ENCODE measurements at regions not wholly inside any gene's neighbourhood (a gene's known extent, or its start where the extent isn't known, plus 50 kb on each side); places are given as distances from the start of the nearest gene placed in this dataset.

GRCh38 chrX:45630078-45630477 is 429.4 kb upstream of the DIPK2B start:
- TF ChIP-seq MYC (IDR thresholded peaks at IDR 0.05; ENCODE audit: low read depth, low read length) (no peak), GATA2 (IDR thresholded peaks at IDR 0.05; ENCODE audit: insufficient read depth, insufficient read length, low read depth, low read length) (no peak), JUN (IDR thresholded peaks at IDR 0.05; ENCODE audit: borderline replicate concordance, insufficient read depth, insufficient read length, low read depth) (no peak), POLR2A (IDR thresholded peaks at IDR 0.05; ENCODE audit: low read depth, low read length) (no peak), POLR2AphosphoS5 (IDR thresholded peaks at IDR 0.05; ENCODE audit: insufficient read depth, low read depth, low read length) (no peak), CTCF (IDR thresholded peaks at IDR 0.05; ENCODE audit: extremely low read depth in 1 of 2, insufficient read depth in 1 of 2, low read depth in 1 of 2, low read length in 2 of 2) (no peak), MAX (IDR thresholded peaks at IDR 0.05; ENCODE audit: insufficient read depth, insufficient read length) (no peak), EZH2 (IDR thresholded peaks at IDR 0.05; ENCODE audit: borderline replicate concordance, low read depth, low read length, severe bottlenecking) (no peak), FOS (IDR thresholded peaks at IDR 0.05; ENCODE audit: borderline replicate concordance, insufficient read depth, low read length) (no peak)
- H3K36me3 ChIP-seq (ENCODE audit: control insufficient read depth in 2 of 2, extremely low read depth in 1 of 2, insufficient read depth in 2 of 2, low read length in 2 of 2): no peaks in the 10 kb centered on the region
- POLR2A ChIA-PET: no interaction called here
- no peaks in the 10 kb centered on the region for H3K9me3 ChIP-seq (replicated peaks; ENCODE audit: control insufficient read depth, insufficient read depth, low read length)
- FAIRE-seq (no peak), DNase-seq (ENCODE audit: low read depth, low spot score) (no peak)
- H3K79me2 ChIP-seq (ENCODE audit: control insufficient read depth, insufficient read depth, low read length): no peaks in the 10 kb centered on the region
- dilution Hi-C loops (cut with MboI; ENCODE audit: extremely low pct_ligation_motif_present, low sequenced_read_pairs): no loop called here
- no peaks in the 10 kb centered on the region for H4K20me1 ChIP-seq (replicated peaks; ENCODE audit: control insufficient read depth, extremely low read depth, insufficient read depth, low read length)
- no peaks in the 10 kb centered on the region for H3K9me1 ChIP-seq (replicated peaks; ENCODE audit: control insufficient read depth, extremely low read depth, insufficient read depth, low read length)
- H2AFZ ChIP-seq (ENCODE audit: low read depth, low read length): no peak overlapping the region
- intact Hi-C loops (cut with micrococcal nuclease): no loop called here
- H3K4me1 ChIP-seq (ENCODE audit: control insufficient read depth, extremely low read depth, insufficient read depth, low read length): no peaks in the 10 kb centered on the region
- H3K9ac ChIP-seq (replicated peaks; ENCODE audit: extremely low read depth, insufficient read depth, low read length): no peak overlapping the region
- no peak overlapping the region for H3K27ac ChIP-seq (ENCODE audit: insufficient read depth, low read depth, low read length)
- H3K4me2 ChIP-seq (ENCODE audit: insufficient read depth, low read length): no peak overlapping the region
- CTCF ChIA-PET: no interaction called here
- H3K27me3 ChIP-seq (ENCODE audit: control insufficient read depth in 2 of 2, insufficient read depth in 2 of 2, low read length in 2 of 2): no peaks in the 10 kb centered on the region
- no peak overlapping the region for H3K4me3 ChIP-seq (replicated peaks in 1 of 3; ENCODE audit: insufficient read depth in 1 of 3, low read depth in 1 of 3, low read length in 3 of 3)
- BruUV-seq (replicated peaks): no TSS peak
